CD1c-positive myeloid dendritic cell (primary cell): ENCODE measurements at regions not wholly inside any gene's neighbourhood (a gene's known extent, or its start where the extent isn't known, plus 50 kb on each side); places are given as distances from the start of the nearest gene placed in this dataset.
A peak's percentile ranks its signal among the peaks of the same experiment; 100 is the strongest.

ENCODE experiments used
- DNase-seq: peaks from one replicate; pipeline ENCODE4 v3.0.0-alpha.2; 2016; ENCODE audit errors: extremely low spot score

DNA sequence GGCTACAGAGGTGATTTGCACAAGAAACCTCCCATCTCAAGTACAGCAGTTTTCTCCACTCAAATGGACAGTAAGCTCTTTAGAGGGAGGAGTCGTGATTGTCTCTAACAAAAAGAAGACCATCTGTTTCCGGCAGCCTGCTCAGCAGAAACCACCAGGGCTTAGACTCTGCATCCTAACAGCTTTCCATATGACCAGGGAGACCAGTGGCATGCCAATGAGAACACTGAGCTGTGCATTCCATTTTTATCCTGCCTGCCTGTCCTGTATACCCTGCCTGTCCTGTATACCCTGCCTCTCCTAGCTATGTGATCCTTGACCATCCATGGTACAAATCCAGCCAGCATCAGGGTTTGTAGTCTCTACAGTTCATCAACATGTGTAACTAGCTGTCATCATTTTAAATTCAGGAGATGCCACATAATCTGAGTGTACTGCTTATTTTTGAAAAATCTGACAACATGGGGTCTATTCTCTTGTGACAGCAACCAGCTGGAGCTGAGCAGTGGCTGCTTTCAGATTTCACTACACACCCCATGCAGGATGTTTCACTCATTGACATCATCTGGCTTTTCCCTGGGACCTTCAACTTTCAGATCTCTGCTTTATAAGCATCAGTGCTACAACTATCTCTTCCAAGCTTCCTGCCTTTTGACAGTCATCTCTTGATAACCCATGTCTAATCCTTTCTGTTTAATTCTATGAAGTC is 50.5 kb upstream of the POU2AF2 start:
- no peak for DNase-seq

DNA sequence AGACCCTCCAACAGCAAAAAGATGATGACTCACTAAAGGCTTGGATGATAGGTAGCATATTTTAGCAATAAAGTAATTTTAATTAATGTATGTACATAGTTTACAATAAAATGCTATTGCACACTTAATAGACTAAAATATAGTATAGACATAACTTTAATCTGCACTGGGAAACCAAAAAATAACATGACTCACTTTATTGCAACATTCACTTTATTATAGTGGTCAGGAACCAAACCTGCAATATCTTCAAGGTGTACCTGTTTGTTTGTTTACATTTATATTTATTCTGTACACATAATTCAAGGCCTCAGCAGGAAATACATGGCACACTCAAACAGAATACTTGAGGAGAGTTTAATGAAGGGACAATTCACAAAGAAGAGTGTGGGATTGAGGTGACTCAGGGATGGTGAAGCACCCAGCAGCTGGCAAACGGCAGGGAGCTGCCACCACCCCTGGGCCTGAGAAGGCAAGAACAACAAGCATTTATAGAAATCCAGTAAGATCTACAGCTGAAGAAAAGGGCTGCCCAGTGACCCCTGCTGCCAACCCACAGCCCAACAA is 51.5 kb upstream of the POU2AF2 start:
- DNase-seq, result no peak

DNA sequence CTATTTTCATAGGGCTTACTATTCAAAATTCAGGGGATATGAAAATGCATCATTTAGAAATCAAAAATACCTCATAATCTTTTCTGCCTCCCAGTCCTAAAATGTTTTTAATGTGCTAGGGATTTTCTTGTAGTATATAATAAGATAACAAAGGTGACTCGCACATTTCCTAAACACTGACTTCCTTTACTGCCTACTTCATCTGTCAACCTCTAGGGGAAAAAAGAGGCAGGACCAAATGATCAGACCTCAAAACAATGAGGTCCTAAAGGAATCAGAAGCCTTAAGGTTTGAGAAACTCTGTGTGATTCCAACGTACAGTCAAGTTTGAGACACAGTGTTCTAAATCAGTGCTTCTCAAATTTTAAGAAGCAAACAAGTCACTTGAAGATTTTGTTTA is 56.1 kb upstream of the POU2AF2 start:
- no peak for DNase-seq

DNA sequence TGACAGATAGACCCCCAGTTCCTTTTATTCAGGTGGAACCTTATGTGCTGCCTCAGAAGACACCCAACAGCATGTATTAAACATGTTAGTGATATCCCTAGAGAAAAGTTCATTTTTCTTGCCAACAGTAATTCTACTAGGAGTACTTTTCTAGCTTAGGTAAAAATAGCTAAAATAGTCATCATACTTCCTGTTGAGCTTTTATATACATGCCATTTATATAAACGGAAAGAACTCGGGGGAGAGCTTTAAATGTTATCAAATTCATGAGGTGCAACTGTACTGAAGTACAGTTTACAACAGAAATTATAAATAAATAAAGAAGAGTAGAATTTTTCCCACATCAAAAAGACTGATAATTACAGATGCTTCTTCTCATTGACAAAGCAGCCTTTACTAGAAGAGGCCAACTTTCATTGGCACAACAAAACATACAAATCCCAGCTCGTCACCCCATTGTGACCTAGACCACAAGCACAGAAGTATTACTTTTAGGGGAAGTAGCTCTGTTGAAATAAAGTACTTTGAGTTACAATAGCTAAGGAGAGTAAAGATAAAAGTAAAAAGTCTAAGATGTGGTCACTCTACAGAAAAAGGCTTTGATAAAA is 59.1 kb upstream of the POU2AF2 start:
- DNase-seq, result peak; percentile 26

DNA sequence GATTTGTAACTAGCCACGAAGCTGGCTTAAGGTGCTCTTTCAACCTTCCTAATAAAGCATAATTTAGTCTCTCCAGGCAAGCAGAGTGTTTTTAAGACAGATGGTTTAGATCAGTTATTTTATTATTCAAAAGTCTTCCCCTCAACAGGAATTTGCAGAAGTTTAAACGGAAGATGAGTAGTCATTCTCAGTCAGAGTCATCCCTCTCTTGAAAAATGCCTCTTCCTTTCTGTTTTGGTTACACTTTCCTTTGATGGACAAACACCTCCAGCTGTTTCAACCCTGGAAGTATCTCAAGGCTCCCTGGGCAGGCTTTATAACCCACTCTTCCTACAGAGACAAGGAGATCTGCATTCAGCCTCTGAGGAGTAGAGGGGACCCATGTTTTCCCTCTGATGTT is 60.3 kb upstream of the POU2AF2 start:
- peak; percentile 25 for DNase-seq

DNA sequence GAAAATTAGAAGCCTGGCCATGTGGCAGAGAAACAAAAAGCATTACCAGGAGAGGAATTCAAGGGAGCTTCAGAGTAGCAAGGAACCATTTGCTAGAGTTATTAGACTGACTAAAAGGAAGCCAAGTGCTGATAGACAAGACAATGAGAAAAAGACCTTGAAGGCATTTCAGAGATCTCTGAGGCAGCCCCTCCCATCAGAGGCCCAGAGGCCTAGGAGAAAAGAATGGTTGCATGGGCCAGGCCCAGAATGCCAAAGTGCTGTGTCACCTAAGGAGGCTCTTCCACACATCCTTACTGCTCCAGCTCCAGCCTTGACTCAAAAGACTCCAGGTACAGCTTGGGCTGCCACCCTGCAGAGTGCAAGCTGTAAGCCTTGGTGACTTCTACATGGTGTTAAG is 61.8 kb upstream of the POU2AF2 start:
- no peak for DNase-seq

DNA sequence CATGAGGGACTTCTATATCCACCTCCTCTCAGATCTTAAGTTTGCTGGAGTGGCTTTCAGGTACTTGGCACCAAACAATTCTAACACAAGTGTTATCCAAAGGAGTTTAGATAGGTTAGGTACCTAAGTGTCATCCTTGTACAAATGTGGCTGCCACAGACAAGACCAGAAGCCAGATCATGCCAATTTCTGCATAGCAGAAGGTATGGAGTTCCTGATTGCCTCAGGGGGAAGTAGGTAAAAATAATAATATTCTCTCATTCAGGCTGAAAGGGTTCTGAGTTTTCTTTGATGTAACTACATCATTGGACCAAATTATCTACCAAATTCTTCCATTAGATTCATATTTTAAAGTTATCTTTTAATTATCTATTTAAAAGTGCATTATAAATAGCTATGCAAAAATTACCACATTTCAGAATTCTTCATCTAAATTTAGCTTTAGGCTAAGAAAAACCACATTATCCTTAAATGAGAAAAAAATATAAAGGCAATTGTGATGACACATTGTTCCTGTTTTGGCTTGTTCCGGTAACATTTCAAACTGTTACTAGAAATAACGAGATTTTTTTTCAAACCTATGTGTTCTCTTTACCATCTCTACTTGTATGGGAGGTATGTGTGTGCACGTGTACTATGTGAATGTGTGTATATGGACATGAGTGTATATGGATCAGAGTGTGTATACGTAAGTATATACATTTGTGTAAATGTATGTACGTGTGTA is 66.2 kb upstream of the POU2AF2 start:
- peak; percentile 22 for DNase-seq

DNA sequence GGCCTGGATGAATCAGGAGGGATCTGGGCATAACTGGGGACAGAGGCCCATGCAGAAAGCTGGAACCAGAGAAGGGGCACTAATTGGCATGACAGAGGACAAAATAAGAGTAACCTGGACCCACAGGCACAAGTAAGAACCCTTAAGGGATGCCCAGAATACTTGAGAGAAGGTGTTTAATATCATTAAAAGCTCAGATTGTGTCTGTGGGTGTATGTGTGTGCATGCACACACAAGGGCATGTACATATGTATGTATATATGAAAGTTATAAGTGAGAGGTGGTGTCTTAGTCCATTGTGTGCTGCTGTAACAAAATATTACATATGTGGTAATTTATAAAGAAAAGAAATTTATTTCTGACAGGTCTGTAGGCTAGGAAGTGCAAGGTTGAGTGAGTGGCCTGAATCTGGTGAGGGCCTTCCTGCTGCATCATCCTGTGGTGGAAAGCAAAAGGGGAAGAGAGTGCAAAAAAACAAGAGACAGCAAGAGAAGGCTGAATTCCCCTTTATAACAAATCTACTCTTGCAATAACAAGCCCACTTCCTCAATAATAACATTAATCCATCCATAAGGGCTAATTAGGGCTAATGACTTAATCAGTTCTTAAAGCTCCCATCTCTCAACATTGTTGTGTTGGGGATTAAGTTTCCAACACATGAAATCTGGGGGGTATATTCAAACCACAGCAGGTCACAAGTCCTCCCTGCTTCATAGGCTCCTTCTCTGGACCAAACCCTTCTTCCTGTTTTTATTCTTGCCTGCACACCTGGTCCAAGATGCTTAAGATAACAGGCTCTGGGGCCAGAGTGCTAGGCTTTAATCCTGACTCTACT is 68.3 kb upstream of the POU2AF2 start:
- DNase-seq, result peak; percentile 62

DNA sequence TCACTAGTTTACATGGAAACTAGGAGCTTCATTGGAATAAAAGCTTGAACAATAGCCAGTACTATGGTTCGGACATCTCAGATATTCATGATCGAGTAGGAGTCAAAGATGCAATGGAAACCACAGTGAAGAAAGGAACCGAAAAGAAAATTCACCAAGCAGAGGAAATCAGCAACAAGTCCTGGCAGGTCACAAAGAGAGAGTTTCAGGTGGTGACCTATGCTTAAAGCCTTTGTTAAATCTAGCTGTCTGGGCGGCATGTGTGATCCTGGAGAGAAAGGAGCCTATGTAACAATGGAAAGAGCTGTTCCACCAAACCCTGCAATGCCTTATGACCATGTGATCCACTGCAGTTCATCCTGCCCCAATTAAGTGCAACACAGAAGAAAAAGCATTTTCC is 68.9 kb upstream of the POU2AF2 start:
- no peak for DNase-seq

DNA sequence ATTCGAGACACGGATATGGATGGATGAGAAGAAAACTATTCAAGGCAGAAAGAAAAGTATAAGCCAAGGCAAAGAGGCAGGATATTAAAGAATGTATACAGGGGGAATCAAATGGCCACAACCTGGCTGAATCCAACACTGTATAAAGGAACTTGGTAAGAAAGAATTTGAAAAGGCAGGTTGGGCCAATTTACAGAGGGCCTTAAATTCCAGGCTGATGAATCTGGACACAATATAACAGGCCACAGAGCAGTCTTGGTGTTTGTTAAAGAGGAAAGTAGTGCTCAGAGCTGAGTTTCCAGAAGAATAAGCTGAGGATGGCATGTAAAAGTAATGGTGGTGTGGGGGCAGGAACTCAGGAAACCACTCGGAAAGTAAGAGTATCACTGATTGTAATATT is 72.3 kb upstream of the POU2AF2 start:
- no peak for DNase-seq

DNA sequence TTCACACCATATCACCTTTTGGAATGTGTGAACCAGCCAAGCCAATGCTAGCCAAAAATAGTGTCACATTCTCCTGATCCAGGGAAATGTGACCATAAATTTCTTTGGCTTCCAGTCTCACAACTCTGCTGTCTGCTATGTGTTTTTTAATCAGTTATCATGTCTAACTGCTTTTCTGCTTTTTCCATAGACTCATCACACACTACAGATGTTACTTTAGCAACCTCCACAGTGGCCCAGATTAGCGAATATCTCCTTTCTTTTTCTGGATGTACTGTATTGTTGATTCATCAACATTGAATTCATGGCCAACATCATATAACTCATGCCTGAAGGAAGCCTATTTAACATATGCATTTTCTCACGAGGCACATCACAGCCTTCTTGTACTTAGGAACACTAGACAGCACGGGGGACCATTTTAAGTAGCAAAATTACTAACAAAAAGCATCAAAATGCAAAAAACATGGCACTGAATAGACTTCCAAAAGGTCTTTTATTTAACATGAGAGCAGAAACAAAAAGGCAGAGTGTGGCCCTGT is 73.1 kb upstream of the POU2AF2 start:
- DNase-seq, result no peak

DNA sequence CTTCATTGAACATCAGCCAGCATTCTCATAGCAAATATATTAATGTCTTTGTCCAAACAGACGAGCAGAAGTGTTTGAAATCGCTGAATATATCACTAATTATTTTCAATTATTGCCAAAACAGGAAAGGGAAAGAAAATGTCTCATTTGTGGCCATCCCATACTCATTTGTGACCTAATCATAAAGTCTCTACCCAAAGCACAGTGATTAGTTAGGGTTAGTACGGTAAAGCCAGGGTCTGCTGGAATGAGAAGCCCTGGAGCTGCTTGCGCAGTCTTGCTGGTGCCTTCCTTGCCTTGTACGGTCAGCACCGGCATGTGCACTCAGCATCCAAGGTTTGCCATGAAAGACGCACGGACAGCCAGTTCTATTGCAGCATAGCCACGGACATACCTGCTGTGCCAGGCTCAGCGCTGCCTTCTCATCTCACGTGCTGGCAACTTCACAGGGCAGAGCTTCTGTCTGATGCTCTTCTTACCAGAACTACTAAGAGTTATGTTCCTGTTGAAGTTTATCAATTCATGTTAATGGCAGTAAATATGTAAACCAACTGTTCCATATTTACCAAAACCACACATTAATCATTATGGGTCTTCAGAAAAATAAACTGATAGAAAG is 74.7 kb upstream of the POU2AF2 start:
- no peak for DNase-seq

DNA sequence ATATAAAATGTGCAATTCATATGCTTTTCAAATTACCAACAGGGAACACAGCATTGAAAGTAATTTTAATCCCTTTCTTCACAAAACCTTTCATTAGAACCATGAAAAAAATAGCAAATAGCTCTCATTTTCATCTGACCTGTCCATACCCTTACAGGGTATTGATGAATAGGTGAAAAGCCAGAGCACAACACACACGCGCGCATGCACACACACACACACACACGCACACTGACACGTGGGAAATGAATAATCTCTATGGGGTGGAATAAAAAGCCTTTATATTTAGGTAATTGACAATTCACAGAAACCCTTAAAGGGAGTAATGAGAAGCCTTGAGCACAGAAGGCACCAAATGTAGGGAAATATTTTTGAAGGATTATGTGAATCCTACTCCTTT is 76.2 kb upstream of the POU2AF2 start:
- no peak for DNase-seq

DNA sequence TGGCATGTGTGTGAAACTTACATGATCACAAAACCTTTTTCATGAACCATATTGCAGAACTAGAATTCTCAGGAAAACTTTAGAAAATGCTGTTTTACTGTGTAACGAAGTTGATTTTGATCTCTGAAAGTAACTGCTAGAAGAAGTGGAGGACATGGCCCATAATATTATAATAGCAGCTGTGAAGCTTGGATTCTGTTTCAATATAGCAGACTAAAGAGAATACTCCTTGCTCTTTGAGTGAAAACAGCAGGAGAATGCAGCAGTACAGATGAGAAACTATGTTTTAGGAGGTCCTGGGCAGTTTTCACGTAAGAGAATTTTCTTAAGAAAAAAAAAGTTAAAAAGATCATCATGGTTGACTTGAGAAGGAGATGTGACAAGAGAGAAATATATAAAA is 76.7 kb upstream of the POU2AF2 start:
- DNase-seq, result no peak

DNA sequence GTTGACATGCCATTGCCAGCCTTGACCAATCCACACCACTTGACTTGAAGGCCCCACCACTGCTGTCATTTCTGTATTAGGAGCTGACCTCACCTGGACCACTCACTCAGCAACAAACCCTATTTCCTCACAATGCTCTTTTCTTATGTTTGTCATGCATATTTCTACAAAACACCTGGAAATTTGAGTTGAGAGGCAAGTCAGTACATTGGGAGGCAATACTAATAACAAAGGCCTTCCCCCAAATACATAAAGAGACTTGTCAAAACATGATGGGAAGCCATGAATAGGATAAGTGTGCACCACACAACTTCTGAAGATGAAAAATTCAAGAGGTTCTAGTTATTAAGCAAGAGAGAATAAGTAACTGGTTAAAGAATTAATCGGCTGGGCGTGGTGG is 77.9 kb upstream of the POU2AF2 start:
- no peak for DNase-seq

DNA sequence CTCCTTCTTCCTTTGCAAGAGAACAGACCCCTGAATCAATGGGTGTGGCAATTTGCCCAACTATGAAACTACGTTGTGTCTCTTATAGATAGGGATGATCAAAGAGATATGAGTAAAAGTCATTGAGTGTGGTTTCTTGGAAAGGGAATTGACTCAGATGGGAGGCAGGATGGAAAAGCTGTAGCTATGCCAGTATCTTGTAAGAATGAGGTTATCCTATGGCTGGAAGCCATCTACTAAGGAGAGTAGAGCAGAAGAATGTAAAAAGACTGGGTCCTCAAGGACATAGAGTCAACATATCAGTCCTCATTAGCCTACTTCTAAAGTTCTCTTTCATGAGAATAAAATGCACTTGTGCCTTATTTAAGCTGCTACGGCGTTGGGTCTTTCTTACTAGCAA is 78.9 kb upstream of the POU2AF2 start:
- no peak for DNase-seq

DNA sequence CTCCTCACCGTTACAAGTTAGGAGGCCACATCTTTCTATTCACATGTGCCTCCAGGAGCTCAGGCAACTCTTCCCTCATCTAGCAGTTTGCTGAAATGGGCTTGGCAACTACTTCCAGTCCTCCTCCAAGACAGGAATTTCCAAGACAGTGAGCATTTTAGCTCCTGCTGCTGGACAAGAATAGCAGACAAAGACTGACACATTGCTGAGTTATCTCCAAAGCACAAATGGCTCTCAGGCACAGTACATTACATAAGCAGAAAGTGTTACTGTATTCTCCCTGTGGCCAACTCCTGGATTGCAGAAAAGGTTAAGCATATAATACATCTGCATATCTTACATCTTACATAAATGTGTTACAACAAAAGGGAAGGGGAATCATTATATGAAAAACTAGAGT is 83.2 kb upstream of the POU2AF2 start:
- DNase-seq, result no peak

DNA sequence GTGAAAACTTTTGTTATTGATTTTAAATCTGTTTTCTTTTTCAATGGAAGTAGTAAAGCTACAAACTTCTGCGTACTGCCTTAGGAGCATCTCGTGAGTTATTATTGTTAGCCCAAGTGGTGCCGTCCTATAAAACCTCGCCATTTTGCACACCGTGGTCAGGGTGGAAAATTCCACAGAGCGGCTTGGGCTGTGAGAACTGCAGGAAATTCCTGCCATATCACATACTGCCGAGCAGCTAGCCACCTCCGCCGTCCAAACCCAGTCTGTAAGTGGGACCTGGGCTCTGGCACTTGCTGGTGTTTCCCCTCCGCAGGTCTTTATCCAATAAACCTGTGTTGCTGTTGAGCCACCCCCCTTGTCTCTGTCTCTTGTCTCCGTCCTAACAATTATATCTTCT is 88.0 kb upstream of the POU2AF2 start:
- DNase-seq, result no peak

DNA sequence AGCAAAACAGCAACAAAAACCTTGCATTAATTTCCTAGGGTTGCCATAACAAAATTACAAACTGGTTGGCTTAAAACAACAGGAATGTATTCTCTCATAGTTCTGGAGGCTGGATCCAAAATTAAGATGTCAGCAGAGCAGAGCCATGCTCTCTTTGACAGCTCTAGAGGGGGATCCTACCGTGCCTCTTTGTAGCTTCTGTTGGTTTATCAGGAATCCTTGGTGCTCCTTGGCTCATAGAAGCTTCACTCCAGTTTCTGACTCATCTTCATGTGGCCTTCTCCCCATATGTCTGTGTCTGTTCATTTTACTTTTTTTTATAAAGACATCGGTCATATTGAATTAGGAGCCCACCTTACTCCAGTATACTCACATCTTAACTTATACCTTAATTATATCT is 90.5 kb upstream of the POU2AF2 start:
- no peak for DNase-seq

DNA sequence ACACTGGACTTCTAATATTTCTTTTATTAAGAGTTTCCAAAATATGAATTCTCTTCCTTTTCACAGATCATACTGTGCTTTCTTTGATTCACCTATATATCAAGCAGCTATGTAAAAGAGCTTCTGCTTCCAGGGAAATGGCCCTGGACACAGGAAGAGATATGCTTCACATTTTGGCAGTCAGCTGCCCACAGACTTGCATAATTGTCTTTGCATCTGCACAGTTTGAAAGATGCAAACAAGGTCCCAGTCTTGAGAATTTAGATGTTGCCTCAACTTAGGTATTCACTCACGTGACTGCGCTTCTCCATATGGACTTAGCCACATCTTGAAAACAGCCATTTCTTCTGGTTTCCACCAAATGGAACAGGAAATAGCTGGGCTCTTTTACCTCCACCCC is 92.3 kb upstream of the POU2AF2 start:
- DNase-seq, result no peak

DNA sequence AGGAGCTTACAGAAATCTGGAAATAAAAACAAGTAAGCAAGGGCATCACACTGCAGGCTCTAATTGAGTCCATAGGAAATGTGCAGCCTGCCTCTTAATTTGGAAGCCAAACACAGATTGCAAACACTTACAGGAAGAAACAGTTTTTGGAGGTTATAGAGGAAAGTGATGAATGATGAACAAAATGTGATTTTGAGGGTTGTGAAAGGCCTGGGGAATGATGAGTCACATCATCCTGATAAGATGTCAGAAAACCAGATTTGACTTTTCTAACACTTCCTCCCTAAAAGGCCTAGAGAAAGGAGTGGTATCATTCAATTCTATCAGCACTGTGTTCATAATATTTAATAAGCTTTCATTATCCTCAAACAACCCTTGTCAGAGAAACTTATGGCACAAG is 96.6 kb upstream of the POU2AF2 start:
- DNase-seq, result no peak
